ENCODE measurements at regions not wholly inside any gene's neighbourhood (a gene's known extent, or its start where the extent isn't known, plus 50 kb on each side); places are given as distances from the start of the nearest gene placed in this dataset.
A peak's percentile ranks its signal among the peaks of the same experiment; 100 is the strongest.
"Not testable (repeated sequence)": the region's sequence is repeated elsewhere in the genome, so short reads cannot be mapped to it uniquely, and the experiment has no call there.

- no peak for DNase-seq
These were observed 194.4 kb upstream of the CCDC196 start for GRCh38 chr14:66291756-66292155.

GRCh38 chr14:66293533-66294105 is 192.6 kb upstream of the CCDC196 start:
- no peak for DNase-seq

- DNase-seq: no peak
These were observed 190.8 kb upstream of the CCDC196 start for GRCh38 chr14:66295386-66295785.

GRCh38 chr14:66300886-66301285 is 185.3 kb upstream of the CCDC196 start:
- no peak for DNase-seq

GRCh38 chr14:66306101-66306500 is 180.1 kb upstream of the CCDC196 start:
- DNase-seq: no peak

- DNase-seq: no peak
These were observed 175.1 kb upstream of the CCDC196 start for GRCh38 chr14:66311058-66311457.

- no peak for DNase-seq
These were observed 174.2 kb upstream of the CCDC196 start for GRCh38 chr14:66311990-66312389.

- DNase-seq: no peak
These were observed 173.7 kb upstream of the CCDC196 start for GRCh38 chr14:66312451-66312850.

- DNase-seq: no peak
These were observed 171.1 kb upstream of the CCDC196 start for GRCh38 chr14:66315098-66315497.

GRCh38 chr14:66315548-66315947 is 170.6 kb upstream of the CCDC196 start:
- no peak for DNase-seq

GRCh38 chr14:66322564-66322963 is 163.6 kb upstream of the CCDC196 start:
- DNase-seq: no peak

- no peak for DNase-seq
These were observed 155.9 kb upstream of the CCDC196 start for GRCh38 chr14:66330228-66330627.

GRCh38 chr14:66330916-66331315 is 155.3 kb upstream of the CCDC196 start:
- DNase-seq: no peak

GRCh38 chr14:66333293-66333692 is 152.9 kb upstream of the CCDC196 start:
- DNase-seq: not testable (repeated sequence)

GRCh38 chr14:66341239-66341638 is 144.9 kb upstream of the CCDC196 start:
- no peak for DNase-seq

- no peak for DNase-seq
These were observed 140.2 kb upstream of the CCDC196 start for GRCh38 chr14:66345986-66346385.

GRCh38 chr14:66351310-66351709 is 134.9 kb upstream of the CCDC196 start:
- DNase-seq: no peak

GRCh38 chr14:66359500-66359899 is 126.7 kb upstream of the CCDC196 start:
- peak; percentile 44 for DNase-seq

GRCh38 chr14:66360366-66360926 is 125.7 kb upstream of the CCDC196 start:
- DNase-seq: no peak

GRCh38 chr14:66361013-66361412 is 125.2 kb upstream of the CCDC196 start:
- DNase-seq: no peak

- DNase-seq: no peak
These were observed 120.8 kb upstream of the CCDC196 start for GRCh38 chr14:66365388-66365787.

- no peak for DNase-seq
These were observed 116.9 kb upstream of the CCDC196 start for GRCh38 chr14:66369157-66369697.

- no peak for DNase-seq
These were observed 114.4 kb upstream of the CCDC196 start for GRCh38 chr14:66371776-66372175.

GRCh38 chr14:66375046-66375964 is 110.9 kb upstream of the CCDC196 start:
- DNase-seq: no peak
